ENCODE measurements at regions not wholly inside any gene's neighbourhood (a gene's known extent, or its start where the extent isn't known, plus 50 kb on each side); places are given as distances from the start of the nearest gene placed in this dataset.
"Not testable (repeated sequence)": the region's sequence is repeated elsewhere in the genome, so short reads cannot be mapped to it uniquely, and the experiment has no call there.

- no peak for DNase-seq (ENCODE audit: low spot score)
Observed at GRCh38 chr11:81569999-81570398, 1163.7 kb downstream of the FAM181B start.

- no peak for DNase-seq (ENCODE audit: low spot score)
Observed at GRCh38 chr11:81568918-81569317, 1164.7 kb downstream of the FAM181B start.

GRCh38 chr11:81548123-81548522 is 1185.5 kb downstream of the FAM181B start:
- DNase-seq (ENCODE audit: low spot score): no peak

GRCh38 chr11:81539806-81540205 is 1193.9 kb downstream of the FAM181B start:
- DNase-seq (ENCODE audit: low spot score): not testable (repeated sequence)

GRCh38 chr11:81515566-81515965 is 1218.1 kb downstream of the FAM181B start:
- DNase-seq (ENCODE audit: low spot score): no peak

GRCh38 chr11:81497202-81497804 is 1236.4 kb downstream of the FAM181B start:
- DNase-seq (ENCODE audit: low spot score): peak; percentile 43

GRCh38 chr11:81496601-81497000 is 1237.1 kb downstream of the FAM181B start:
- DNase-seq (ENCODE audit: low spot score): no peak

- no peak for DNase-seq (ENCODE audit: low spot score)
Observed at GRCh38 chr11:81495699-81496292, 1237.9 kb downstream of the FAM181B start.

- no peak for DNase-seq (ENCODE audit: low spot score)
Observed at GRCh38 chr11:81494431-81494830, 1239.2 kb downstream of the FAM181B start.

GRCh38 chr11:81492923-81493445 is 1240.7 kb downstream of the FAM181B start:
- no peak for DNase-seq (ENCODE audit: low spot score)

GRCh38 chr11:81487109-81487508 is 1246.6 kb downstream of the FAM181B start:
- DNase-seq (ENCODE audit: low spot score): no peak

- DNase-seq (ENCODE audit: low spot score): no peak
Observed at GRCh38 chr11:81484196-81484595, 1249.5 kb downstream of the FAM181B start.

GRCh38 chr11:81477277-81477676 is 1256.4 kb downstream of the FAM181B start:
- DNase-seq (ENCODE audit: low spot score): no peak

GRCh38 chr11:81476345-81476744 is 1257.3 kb downstream of the FAM181B start:
- DNase-seq (ENCODE audit: low spot score): no peak

- no peak for DNase-seq (ENCODE audit: low spot score)
Observed at GRCh38 chr11:81472646-81473045, 1261.0 kb downstream of the FAM181B start.

GRCh38 chr11:81470446-81470845 is 1263.2 kb downstream of the FAM181B start:
- DNase-seq (ENCODE audit: low spot score): no peak

- DNase-seq (ENCODE audit: low spot score): no peak
Observed at GRCh38 chr11:81459766-81460306, 1273.8 kb downstream of the FAM181B start.

GRCh38 chr11:81449588-81450156 is 1284.0 kb downstream of the FAM181B start:
- DNase-seq (ENCODE audit: low spot score): no peak

- no peak for DNase-seq (ENCODE audit: low spot score)
Observed at GRCh38 chr11:81444297-81444696, 1289.4 kb downstream of the FAM181B start.

GRCh38 chr11:81432333-81432732 is 1301.3 kb downstream of the FAM181B start:
- DNase-seq (ENCODE audit: low spot score): no peak

GRCh38 chr11:81424822-81425221 is 1308.8 kb downstream of the FAM181B start:
- DNase-seq (ENCODE audit: low spot score): no peak

GRCh38 chr11:81422402-81422801 is 1311.3 kb downstream of the FAM181B start:
- DNase-seq (ENCODE audit: low spot score): no peak

- no peak for DNase-seq (ENCODE audit: low spot score)
Observed at GRCh38 chr11:81421251-81421860, 1312.3 kb downstream of the FAM181B start.
